Liver (tissue), 3 donors: ENCODE measurements at regions not wholly inside any gene's neighbourhood (a gene's known extent, or its start where the extent isn't known, plus 50 kb on each side); places are given as distances from the start of the nearest gene placed in this dataset.

Experiments
- EGR1 ChIP-seq, 2 donors: IDR thresholded peaks; 2 replicates each; pipeline ENCODE4 v1.6.1; 2016 to 2018; ENCODE audit warnings: antibody characterized with exemption in 2 of 2, low read depth in 2 of 2
- SP1 ChIP-seq: IDR thresholded peaks from 2 replicates; pipeline ENCODE4 v1.6.1; 2018; ENCODE audit warnings: antibody characterized with exemption, mild to moderate bottlenecking
- TAF1 ChIP-seq: conservative IDR thresholded peaks from 2 replicates; pipeline ENCODE4 v1.6.1; 2016; ENCODE audit warnings: antibody characterized with exemption, mild to moderate bottlenecking
- TF ChIP-seq, protein P1 (sequence below): fragments of 150-350 bp; IDR thresholded peaks from 2 replicates; pipeline ENCODE4 v1.5.1; 2017; ENCODE audit warnings: improper control_type of control experiment, low read depth, low read length; ENCODE audit not compliant: missing input control
- donor health status: healthy.
- donor health status: healthy.

DNA sequence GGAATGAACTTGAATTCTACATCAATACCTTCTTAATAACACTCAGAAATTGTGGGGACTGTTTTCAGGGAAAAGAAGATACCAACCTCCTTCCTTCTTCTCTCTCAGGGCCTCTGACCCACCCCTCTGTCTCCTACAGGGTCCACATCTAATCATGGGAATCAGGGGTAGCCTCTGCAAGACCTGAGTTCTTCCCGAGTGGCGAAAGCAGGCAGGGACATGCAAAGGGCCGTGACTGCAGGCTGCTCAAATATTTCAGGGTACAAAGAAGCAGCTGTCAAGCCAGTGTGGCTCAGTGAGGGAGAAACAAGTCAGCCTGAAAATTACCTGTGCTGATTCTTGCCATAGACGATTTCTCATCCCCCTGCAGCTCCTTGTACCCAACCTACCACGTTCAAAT lies 123.1 kb upstream of the PARP11 start:
- TF ChIP-seq, protein P1, sequence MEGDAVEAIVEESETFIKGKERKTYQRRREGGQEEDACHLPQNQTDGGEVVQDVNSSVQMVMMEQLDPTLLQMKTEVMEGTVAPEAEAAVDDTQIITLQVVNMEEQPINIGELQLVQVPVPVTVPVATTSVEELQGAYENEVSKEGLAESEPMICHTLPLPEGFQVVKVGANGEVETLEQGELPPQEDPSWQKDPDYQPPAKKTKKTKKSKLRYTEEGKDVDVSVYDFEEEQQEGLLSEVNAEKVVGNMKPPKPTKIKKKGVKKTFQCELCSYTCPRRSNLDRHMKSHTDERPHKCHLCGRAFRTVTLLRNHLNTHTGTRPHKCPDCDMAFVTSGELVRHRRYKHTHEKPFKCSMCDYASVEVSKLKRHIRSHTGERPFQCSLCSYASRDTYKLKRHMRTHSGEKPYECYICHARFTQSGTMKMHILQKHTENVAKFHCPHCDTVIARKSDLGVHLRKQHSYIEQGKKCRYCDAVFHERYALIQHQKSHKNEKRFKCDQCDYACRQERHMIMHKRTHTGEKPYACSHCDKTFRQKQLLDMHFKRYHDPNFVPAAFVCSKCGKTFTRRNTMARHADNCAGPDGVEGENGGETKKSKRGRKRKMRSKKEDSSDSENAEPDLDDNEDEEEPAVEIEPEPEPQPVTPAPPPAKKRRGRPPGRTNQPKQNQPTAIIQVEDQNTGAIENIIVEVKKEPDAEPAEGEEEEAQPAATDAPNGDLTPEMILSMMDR = no peak
- TF ChIP-seq EGR1 (IDR thresholded peaks at IDR 0.05; ENCODE audit: low read depth in 2 of 2) (no peak), TAF1 (no peak), SP1 (no peak)
